ENCODE measurements at regions not wholly inside any gene's neighbourhood (a gene's known extent, or its start where the extent isn't known, plus 50 kb on each side); places are given as distances from the start of the nearest gene placed in this dataset.
A peak's percentile ranks its signal among the peaks of the same experiment; 100 is the strongest.

- POLR2A ChIA-PET: no interaction called here
- H3K36me3 ChIP-seq (ENCODE audit: control insufficient read depth in 2 of 2, insufficient read depth in 1 of 2, low read length in 2 of 2): no peaks in the 10 kb centered on the region
- no peak overlapping the region for H3K27ac ChIP-seq (ENCODE audit: extremely low read depth, low read depth, low read length)
- CTCF ChIA-PET: interaction anchor here (0.6 to 0.8 kb wide), 3 partner anchors 21 to 120 kb away, joined by 3 to 4 read pairs (median 3); no protein-coding TSS in a partner anchor
- H3K9me3 ChIP-seq (ENCODE audit: control insufficient read depth, insufficient read depth, low read depth, low read length): no peaks in the 10 kb centered on the region
- TF ChIP-seq BCL6B (tag by site-specific recombination; IDR thresholded peaks at IDR 0.05) (no peak), ZBTB10 (tag by site-specific recombination; IDR thresholded peaks at IDR 0.05) (no peak), SETDB1 (IDR thresholded peaks at IDR 0.05; ENCODE audit: insufficient read length, low read length) (peak; percentile 40)
- no peak overlapping the region for H3K4me3 ChIP-seq (ENCODE audit: low read depth, low read length)
- H3K4me1 ChIP-seq (ENCODE audit: control insufficient read depth, insufficient read depth, low read length): no peaks in the 10 kb centered on the region
Observed at GRCh38 chr11:69388210-69388609, 93.3 kb upstream of the LINC01488 start.

GRCh38 chr11:69388661-69389060, 92.8 kb upstream of the LINC01488 start:
- H3K27ac ChIP-seq (ENCODE audit: extremely low read depth, low read depth, low read length): no peak overlapping the region
- no peaks in the 10 kb centered on the region for H3K36me3 ChIP-seq (ENCODE audit: control insufficient read depth in 2 of 2, insufficient read depth in 1 of 2, low read length in 2 of 2)
- H3K4me3 ChIP-seq (ENCODE audit: low read depth, low read length): no peak overlapping the region
- H3K4me1 ChIP-seq (ENCODE audit: control insufficient read depth, insufficient read depth, low read length): no peaks in the 10 kb centered on the region
- no peaks in the 10 kb centered on the region for H3K9me3 ChIP-seq (ENCODE audit: control insufficient read depth, insufficient read depth, low read depth, low read length)
- ChIA-PET POLR2A (no interaction called here), CTCF (interaction anchor here (0.7 to 0.8 kb wide), 2 partner anchors 21 to 22 kb away, joined by 3 to 4 read pairs; no protein-coding TSS in a partner anchor)
- TF ChIP-seq ZNF280D (tag by site-specific recombination; IDR thresholded peaks at IDR 0.05) (no peak), CTCF (tag by site-specific recombination; IDR thresholded peaks at IDR 0.05) (no peak), ZNF280C (tag by site-specific recombination; IDR thresholded peaks at IDR 0.05) (no peak), ZNF133 (tag by site-specific recombination; IDR thresholded peaks at IDR 0.05) (no peak), ZNF366 (tag by site-specific recombination; conservative IDR thresholded peaks at IDR 0.05) (no peak), GLI4 (tag by site-specific recombination; IDR thresholded peaks at IDR 0.05) (no peak), ZNF16 (tag by site-specific recombination; IDR thresholded peaks at IDR 0.05; ENCODE audit: low read depth) (no peak), ZBTB10 (tag by site-specific recombination; IDR thresholded peaks at IDR 0.05) (no peak), ZSCAN30 (tag by site-specific recombination; IDR thresholded peaks at IDR 0.05) (no peak), ZNF768 (tag by site-specific recombination; IDR thresholded peaks at IDR 0.05) (no peak), PRDM2 (tag by site-specific recombination; IDR thresholded peaks at IDR 0.05; ENCODE audit: borderline replicate concordance) (no peak)

Data from HEK293 (cell line).